ENCODE measurements at regions not wholly inside any gene's neighbourhood (a gene's known extent, or its start where the extent isn't known, plus 50 kb on each side); places are given as distances from the start of the nearest gene placed in this dataset.

GRCh38 chr18:52069201-52069600 is 270.8 kb upstream of the DCC start:
- no peak for DNase-seq (ENCODE audit: low read depth)
- no peak for TF ChIP-seq CTCF (IDR thresholded peaks at IDR 0.05; ENCODE audit: insufficient read depth, low read length, poor library complexity, severe bottlenecking)
- Histone ChIP-seq H3K36me3 (ENCODE audit: control insufficient read depth, insufficient read depth, low read length) (no peaks in the 10 kb centered on the region), H3K4me3 (ENCODE audit: low read depth, low read length) (no peak overlapping the region), H3K27me3 (ENCODE audit: control insufficient read depth, insufficient read depth, low read length) (no peaks in the 10 kb centered on the region)

- no peaks in the 10 kb centered on the region for H3K27me3 ChIP-seq (ENCODE audit: control insufficient read depth, insufficient read depth, low read length)
- DNase-seq (ENCODE audit: low read depth): no peak
- H3K4me3 ChIP-seq (ENCODE audit: low read depth, low read length): no peak overlapping the region
- H3K36me3 ChIP-seq (ENCODE audit: control insufficient read depth, insufficient read depth, low read length): no peaks in the 10 kb centered on the region
- no peak for TF ChIP-seq CTCF (IDR thresholded peaks at IDR 0.05; ENCODE audit: insufficient read depth, low read length, poor library complexity, severe bottlenecking)
Measured at GRCh38 chr18:52070291-52070756, 269.7 kb upstream of the DCC start.

DNA sequence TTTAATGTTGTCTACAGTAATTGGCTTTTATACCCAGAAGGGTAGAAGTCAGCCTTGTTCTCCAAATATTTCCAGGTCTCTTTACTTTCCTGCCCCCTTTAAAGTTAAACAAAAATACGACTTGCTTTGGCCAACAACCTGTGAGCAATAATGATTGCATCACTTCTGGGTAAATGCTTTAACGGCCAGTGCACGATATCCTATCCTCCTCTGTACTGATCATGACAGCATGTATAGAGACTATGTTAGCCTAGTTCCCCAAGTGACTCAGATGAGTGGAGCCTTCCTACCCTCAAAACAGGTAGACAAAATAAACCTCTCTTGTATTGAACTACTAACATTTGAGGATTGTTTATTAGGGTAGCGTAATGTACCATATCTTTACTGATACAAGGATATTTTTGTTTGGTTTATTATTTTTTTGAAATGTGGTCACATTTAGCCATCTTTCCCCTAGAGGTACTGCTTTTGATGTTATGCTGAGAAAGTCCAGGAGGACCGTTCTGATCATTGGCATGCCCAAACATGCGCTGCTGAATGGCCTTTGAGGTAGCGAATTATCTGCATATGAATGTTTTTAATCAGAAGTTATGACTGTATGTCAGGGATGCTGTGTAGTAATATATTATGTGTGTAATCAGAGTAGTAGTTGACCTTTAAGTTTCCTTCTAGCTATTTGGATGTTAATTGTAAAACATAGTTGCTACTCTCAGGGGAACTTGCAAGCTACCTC is 262.6 kb upstream of the DCC start:
- no peaks in the 10 kb centered on the region for H3K36me3 ChIP-seq (ENCODE audit: control insufficient read depth, insufficient read depth, low read length)
- no peak for DNase-seq (ENCODE audit: low read depth)
- H3K4me3 ChIP-seq (ENCODE audit: low read depth, low read length): no peak overlapping the region
- TF ChIP-seq CTCF (IDR thresholded peaks at IDR 0.05; ENCODE audit: insufficient read depth, low read length, poor library complexity, severe bottlenecking): no peak
- H3K27me3 ChIP-seq (ENCODE audit: control insufficient read depth, insufficient read depth, low read length): no peaks in the 10 kb centered on the region

DNA sequence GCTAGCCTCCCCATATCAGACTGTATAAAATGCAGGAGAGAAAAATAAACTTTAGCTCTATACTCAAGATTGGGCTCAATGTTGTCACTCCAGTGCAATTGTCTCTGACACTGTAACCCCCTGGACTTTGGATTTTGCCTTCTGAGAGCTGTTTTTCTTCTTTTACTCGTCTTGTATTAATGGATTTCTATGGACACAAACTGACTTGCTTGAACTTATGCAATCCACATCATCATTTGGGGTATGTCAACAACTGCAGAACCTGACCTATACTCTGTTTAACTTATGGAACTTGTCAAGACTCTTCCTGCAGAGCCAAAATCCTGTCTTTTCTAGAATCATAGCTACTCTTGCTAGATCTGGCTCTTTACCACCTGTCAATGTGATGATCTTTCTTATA is 257.8 kb upstream of the DCC start:
- Histone ChIP-seq H3K4me3 (ENCODE audit: low read depth, low read length) (no peak overlapping the region), H3K27me3 (ENCODE audit: control insufficient read depth, insufficient read depth, low read length) (no peaks in the 10 kb centered on the region), H3K36me3 (ENCODE audit: control insufficient read depth, insufficient read depth, low read length) (no peaks in the 10 kb centered on the region)
- no peak for TF ChIP-seq CTCF (IDR thresholded peaks at IDR 0.05; ENCODE audit: insufficient read depth, low read length, poor library complexity, severe bottlenecking)
- DNase-seq (ENCODE audit: low read depth): no peak

GRCh38 chr18:52087140-52087539 is 252.9 kb upstream of the DCC start:
- H3K36me3 ChIP-seq (ENCODE audit: control insufficient read depth, insufficient read depth, low read length): no peaks in the 10 kb centered on the region
- TF ChIP-seq CTCF (IDR thresholded peaks at IDR 0.05; ENCODE audit: insufficient read depth, low read length, poor library complexity, severe bottlenecking): no peak
- no peak for DNase-seq (ENCODE audit: low read depth)
- H3K4me3 ChIP-seq (ENCODE audit: low read depth, low read length): no peak overlapping the region
- H3K27me3 ChIP-seq (ENCODE audit: control insufficient read depth, insufficient read depth, low read length): no peaks in the 10 kb centered on the region

- Histone ChIP-seq H3K27me3 (ENCODE audit: control insufficient read depth, insufficient read depth, low read length) (no peaks in the 10 kb centered on the region), H3K4me3 (ENCODE audit: low read depth, low read length) (no peak overlapping the region), H3K36me3 (ENCODE audit: control insufficient read depth, insufficient read depth, low read length) (no peaks in the 10 kb centered on the region)
- TF ChIP-seq CTCF (IDR thresholded peaks at IDR 0.05; ENCODE audit: insufficient read depth, low read length, poor library complexity, severe bottlenecking): no peak
- DNase-seq (ENCODE audit: low read depth): no peak
Measured at GRCh38 chr18:52090005-52090404, 250.0 kb upstream of the DCC start.

All from kidney epithelial cell (primary cell).